SJCRH30 (cell line): ENCODE measurements at regions not wholly inside any gene's neighbourhood (a gene's known extent, or its start where the extent isn't known, plus 50 kb on each side); places are given as distances from the start of the nearest gene placed in this dataset.
"Not testable (repeated sequence)": the region's sequence is repeated elsewhere in the genome, so short reads cannot be mapped to it uniquely, and the experiment has no call there.

Experiments used
- DNase-seq, 2 experiments: peaks; one replicate each; pipeline ENCODE4 v3.0.0-alpha.2; 2015 to 2020
- H3K27ac ChIP-seq: fragments of 250-450 bp; sonication (Bioruptor Pico); 2 replicates; pipeline ENCODE4 v1.5.1; 2020; ENCODE audit warnings: mild to moderate bottlenecking, moderate library complexity
- H3K27me3 ChIP-seq: fragments of 250-450 bp; sonication (Bioruptor Pico); 2 replicates; pipeline ENCODE4 v1.5.1; 2020; ENCODE audit warnings: mild to moderate bottlenecking, moderate library complexity
- H3K36me3 ChIP-seq: fragments of 250-450 bp; sonication (Bioruptor Pico); 2 replicates; pipeline ENCODE4 v1.5.1; 2020; ENCODE audit warnings: mild to moderate bottlenecking, moderate library complexity
- H3K4me1 ChIP-seq: fragments of 250-450 bp; sonication (Bioruptor Pico); 2 replicates; pipeline ENCODE4 v1.5.1; 2020; ENCODE audit warnings: mild to moderate bottlenecking, moderate library complexity
- H3K4me3 ChIP-seq: fragments of 250-450 bp; sonication (Bioruptor Pico); 2 replicates; pipeline ENCODE4 v1.5.1; 2020; ENCODE audit warnings: mild to moderate bottlenecking, moderate library complexity
- H3K9me3 ChIP-seq: fragments of 250-450 bp; sonication (Bioruptor Pico); replicated peaks from 2 replicates; pipeline ENCODE4 v1.5.1; 2020; ENCODE audit warnings: mild to moderate bottlenecking, moderate library complexity

GRCh38 chr3:153442799-153443487 lies 280.9 kb downstream of the RAP2B start:
- no peaks in the 10 kb centered on the region for H3K4me1 ChIP-seq
- H3K9me3 ChIP-seq, result no peaks in the 10 kb centered on the region
- H3K4me3 ChIP-seq, result no peak overlapping the region
- H3K27ac ChIP-seq, result no peak overlapping the region
- no peaks in the 10 kb centered on the region for H3K36me3 ChIP-seq
- H3K27me3 ChIP-seq, result no peaks in the 10 kb centered on the region
- no peak for DNase-seq

- H3K36me3 ChIP-seq, result no peaks in the 10 kb centered on the region
- DNase-seq, result peak in 1 of 2 experiments; percentile 26
- no peaks in the 10 kb centered on the region for H3K4me1 ChIP-seq
- no peaks in the 10 kb centered on the region for H3K27me3 ChIP-seq
- H3K4me3 ChIP-seq, result no peak overlapping the region
- H3K27ac ChIP-seq, result no peak overlapping the region
- no peaks in the 10 kb centered on the region for H3K9me3 ChIP-seq
Measured at GRCh38 chr3:153443961-153444360, 281.9 kb downstream of the RAP2B start.

GRCh38 chr3:153445817-153446216 lies 283.8 kb downstream of the RAP2B start:
- H3K36me3 ChIP-seq, result no peaks in the 10 kb centered on the region
- no peaks in the 10 kb centered on the region for H3K9me3 ChIP-seq
- H3K4me3 ChIP-seq, result no peak overlapping the region
- DNase-seq, result no peak
- H3K27me3 ChIP-seq, result no peaks in the 10 kb centered on the region
- no peaks in the 10 kb centered on the region for H3K4me1 ChIP-seq
- H3K27ac ChIP-seq, result no peak overlapping the region

- DNase-seq, result no peak
Measured at GRCh38 chr3:153448151-153448829, 286.3 kb downstream of the RAP2B start.

GRCh38 chr3:153456833-153457545 lies 295.0 kb downstream of the RAP2B start:
- Histone ChIP-seq H3K4me3 (no peak overlapping the region), H3K36me3 (no peaks in the 10 kb centered on the region), H3K27ac (no peak overlapping the region), H3K4me1 (no peaks in the 10 kb centered on the region), H3K27me3 (no peaks in the 10 kb centered on the region), H3K9me3 (no peaks in the 10 kb centered on the region)
- DNase-seq, result no peak

More at GRCh38 chr3:153448151-153448829, 286.3 kb downstream of the RAP2B start:
- Histone ChIP-seq H3K4me1 (no peaks in the 10 kb centered on the region), H3K36me3 (no peaks in the 10 kb centered on the region), H3K27me3 (no peaks in the 10 kb centered on the region), H3K9me3 (no peaks in the 10 kb centered on the region), H3K27ac (no peak overlapping the region), H3K4me3 (no peak overlapping the region)

GRCh38 chr3:153458881-153459280 lies 296.9 kb downstream of the RAP2B start:
- no peaks in the 10 kb centered on the region for H3K27me3 ChIP-seq
- H3K9me3 ChIP-seq, result no peaks in the 10 kb centered on the region
- H3K4me3 ChIP-seq, result no peak overlapping the region
- H3K27ac ChIP-seq, result no peak overlapping the region
- H3K36me3 ChIP-seq, result no peaks in the 10 kb centered on the region
- no peaks in the 10 kb centered on the region for H3K4me1 ChIP-seq
- no peak for DNase-seq

- no peak for DNase-seq
- no peak overlapping the region for H3K4me3 ChIP-seq
- H3K9me3 ChIP-seq, result no peaks in the 10 kb centered on the region
- H3K27ac ChIP-seq, result no peak overlapping the region
- no peaks in the 10 kb centered on the region for H3K36me3 ChIP-seq
- no peaks in the 10 kb centered on the region for H3K27me3 ChIP-seq
- H3K4me1 ChIP-seq, result no peaks in the 10 kb centered on the region
Measured at GRCh38 chr3:153462545-153462944, 300.5 kb downstream of the RAP2B start.

- Histone ChIP-seq H3K4me1 (no peaks in the 10 kb centered on the region), H3K4me3 (no peak overlapping the region), H3K36me3 (no peaks in the 10 kb centered on the region), H3K27me3 (no peaks in the 10 kb centered on the region), H3K9me3 (no peaks in the 10 kb centered on the region), H3K27ac (no peak overlapping the region)
- no peak for DNase-seq
Measured at GRCh38 chr3:153463895-153464294, 301.9 kb downstream of the RAP2B start.

GRCh38 chr3:153469162-153469561 lies 307.1 kb downstream of the RAP2B start:
- no peaks in the 10 kb centered on the region for H3K27me3 ChIP-seq
- no peak overlapping the region for H3K27ac ChIP-seq
- H3K4me1 ChIP-seq, result no peaks in the 10 kb centered on the region
- no peak for DNase-seq
- no peak overlapping the region for H3K4me3 ChIP-seq
- no peaks in the 10 kb centered on the region for H3K9me3 ChIP-seq
- H3K36me3 ChIP-seq, result no peaks in the 10 kb centered on the region

- no peaks in the 10 kb centered on the region for H3K9me3 ChIP-seq
- no peak overlapping the region for H3K4me3 ChIP-seq
- H3K27ac ChIP-seq, result no peak overlapping the region
- H3K27me3 ChIP-seq, result no peaks in the 10 kb centered on the region; the same call in 1 of the 2 replicates
- DNase-seq, result no peak
- no peaks in the 10 kb centered on the region for H3K4me1 ChIP-seq
- H3K36me3 ChIP-seq, result no peaks in the 10 kb centered on the region
Measured at GRCh38 chr3:153484842-153485241, 322.8 kb downstream of the RAP2B start.

- H3K4me1 ChIP-seq, result no peaks in the 10 kb centered on the region
- no peaks in the 10 kb centered on the region for H3K27me3 ChIP-seq
- H3K36me3 ChIP-seq, result no peaks in the 10 kb centered on the region
- DNase-seq, result no peak
- H3K27ac ChIP-seq, result no peak overlapping the region
- H3K9me3 ChIP-seq, result no peaks in the 10 kb centered on the region
- H3K4me3 ChIP-seq, result no peak overlapping the region
Measured at GRCh38 chr3:153495422-153495821, 333.4 kb downstream of the RAP2B start.

- Histone ChIP-seq H3K27me3 (no peaks in the 10 kb centered on the region), H3K27ac (no peak overlapping the region), H3K4me1 (no peaks in the 10 kb centered on the region), H3K9me3 (no peaks in the 10 kb centered on the region), H3K4me3 (no peak overlapping the region), H3K36me3 (no peaks in the 10 kb centered on the region)
- no peak for DNase-seq
Measured at GRCh38 chr3:153502682-153503081, 340.7 kb downstream of the RAP2B start.

GRCh38 chr3:153503873-153504272 lies 341.8 kb downstream of the RAP2B start:
- no peak overlapping the region for H3K27ac ChIP-seq
- H3K9me3 ChIP-seq, result no peaks in the 10 kb centered on the region
- H3K4me1 ChIP-seq, result no peaks in the 10 kb centered on the region
- no peaks in the 10 kb centered on the region for H3K36me3 ChIP-seq
- no peaks in the 10 kb centered on the region for H3K27me3 ChIP-seq
- no peak for DNase-seq
- H3K4me3 ChIP-seq, result no peak overlapping the region

GRCh38 chr3:153506205-153506604 lies 344.2 kb downstream of the RAP2B start:
- not testable (repeated sequence) for H3K4me1 ChIP-seq, DNase-seq, H3K4me3 ChIP-seq, H3K27me3 ChIP-seq, H3K36me3 ChIP-seq, H3K9me3 ChIP-seq, H3K27ac ChIP-seq

- H3K9me3 ChIP-seq, H3K4me1 ChIP-seq, H3K4me3 ChIP-seq, H3K36me3 ChIP-seq, H3K27ac ChIP-seq, H3K27me3 ChIP-seq, DNase-seq: not testable (repeated sequence)
Measured at GRCh38 chr3:153506686-153507085, 344.7 kb downstream of the RAP2B start.
